MG63 (cell line): ENCODE measurements at regions not wholly inside any gene's neighbourhood (a gene's known extent, or its start where the extent isn't known, plus 50 kb on each side); places are given as distances from the start of the nearest gene placed in this dataset.

Experiments
- DNase-seq: peaks from one replicate; pipeline ENCODE4 v3.0.0-alpha.2; 2020
- H3K27me3 ChIP-seq: fragments of 250-450 bp; sonication (Bioruptor Pico); 2 replicates; pipeline ENCODE4 v1.5.1; 2020; ENCODE audit warnings: mild to moderate bottlenecking, moderate library complexity
- H3K36me3 ChIP-seq: fragments of 250-450 bp; sonication (Bioruptor Pico); 2 replicates; pipeline ENCODE4 v1.5.1; 2020; ENCODE audit warnings: mild to moderate bottlenecking, moderate library complexity
- H3K4me3 ChIP-seq: fragments of 250-450 bp; sonication (Bioruptor Pico); 2 replicates; pipeline ENCODE4 v1.5.1; 2020; ENCODE audit warnings: mild to moderate bottlenecking, moderate library complexity
- H3K9me3 ChIP-seq: fragments of 250-450 bp; sonication (Bioruptor Pico); 2 replicates; pipeline ENCODE4 v1.5.1; 2020; ENCODE audit warnings: mild to moderate bottlenecking, moderate library complexity

- no peaks in the 10 kb centered on the region for H3K36me3 ChIP-seq
- H3K4me3 ChIP-seq, result no peak overlapping the region
- no peak for DNase-seq
- no peaks in the 10 kb centered on the region for H3K27me3 ChIP-seq
- no peaks in the 10 kb centered on the region for H3K9me3 ChIP-seq
Observed at GRCh38 chr2:66920415-66920814, 476.7 kb upstream of the ETAA1 start.

DNA sequence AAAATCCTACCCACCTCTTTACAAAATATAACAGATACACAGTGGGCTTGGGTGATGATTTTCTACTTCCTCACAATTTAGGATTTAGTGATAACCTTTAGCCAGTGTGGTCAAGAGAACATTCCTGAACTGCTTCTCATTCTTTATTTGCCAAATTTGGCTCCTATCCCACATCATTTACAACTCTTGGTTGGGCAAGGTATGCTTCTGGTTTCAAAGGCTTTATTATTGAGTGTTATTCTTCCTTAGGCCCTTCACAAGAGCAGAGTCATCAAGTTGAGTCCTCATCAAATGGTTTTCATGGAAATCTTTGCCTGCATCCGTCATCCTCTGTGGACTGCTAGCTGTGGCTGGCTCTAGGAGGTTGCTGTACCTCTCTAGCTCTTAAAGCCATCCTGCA, 472.0 kb upstream of the ETAA1 start:
- Histone ChIP-seq H3K9me3 (no peaks in the 10 kb centered on the region), H3K27me3 (no peaks in the 10 kb centered on the region), H3K36me3 (no peaks in the 10 kb centered on the region), H3K4me3 (no peak overlapping the region)
- no peak for DNase-seq

GRCh38 chr2:66926594-66927112, 470.5 kb upstream of the ETAA1 start:
- no peak for DNase-seq
- Histone ChIP-seq H3K9me3 (no peaks in the 10 kb centered on the region), H3K27me3 (no peaks in the 10 kb centered on the region), H3K4me3 (no peak overlapping the region), H3K36me3 (no peaks in the 10 kb centered on the region)

DNA sequence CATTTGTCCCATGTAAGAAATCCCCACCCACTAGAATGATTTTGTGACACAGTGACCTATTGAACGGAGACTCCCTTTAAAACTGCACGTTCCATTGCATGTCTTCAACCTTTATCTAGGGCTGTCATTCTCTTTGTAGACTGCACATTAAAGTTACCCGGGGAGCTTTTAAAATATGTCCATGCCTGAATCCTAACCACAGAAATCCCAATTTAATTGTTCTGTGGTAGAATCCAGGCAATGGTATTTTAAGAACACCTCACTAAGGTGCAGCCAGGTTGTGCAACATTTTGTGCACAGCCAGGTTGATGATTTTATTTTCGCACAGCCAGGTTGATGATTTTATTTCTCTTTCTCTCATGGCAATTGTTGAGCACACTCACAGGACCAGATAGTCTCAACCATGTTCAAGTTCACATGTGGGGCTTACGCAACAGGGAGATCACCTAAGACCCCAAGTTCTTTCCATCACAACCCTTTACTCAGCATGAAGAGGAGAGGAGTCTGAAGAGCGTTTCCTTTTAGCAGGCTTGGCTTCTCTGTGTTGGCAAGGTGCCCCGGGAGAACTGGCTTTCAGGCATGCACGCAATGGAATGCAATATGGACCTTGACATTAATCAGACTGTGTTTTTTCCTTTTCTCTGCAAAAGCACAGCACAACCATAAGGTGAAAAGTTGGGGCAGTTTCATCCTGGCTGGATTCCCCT, 467.3 kb upstream of the ETAA1 start:
- Histone ChIP-seq H3K27me3 (no peaks in the 10 kb centered on the region), H3K36me3 (no peaks in the 10 kb centered on the region), H3K4me3 (no peak overlapping the region), H3K9me3 (no peaks in the 10 kb centered on the region)
- peak; percentile 71 for DNase-seq

- no peak overlapping the region for H3K4me3 ChIP-seq
- no peaks in the 10 kb centered on the region for H3K36me3 ChIP-seq
- DNase-seq, result no peak
- H3K27me3 ChIP-seq, result no peaks in the 10 kb centered on the region
- no peaks in the 10 kb centered on the region for H3K9me3 ChIP-seq
Observed at GRCh38 chr2:66930339-66931220, 466.6 kb upstream of the ETAA1 start.

GRCh38 chr2:66938471-66938967, 458.6 kb upstream of the ETAA1 start:
- DNase-seq, result no peak
- no peaks in the 10 kb centered on the region for H3K36me3 ChIP-seq
- no peak overlapping the region for H3K4me3 ChIP-seq
- H3K27me3 ChIP-seq, result no peaks in the 10 kb centered on the region
- H3K9me3 ChIP-seq, result no peaks in the 10 kb centered on the region

DNA sequence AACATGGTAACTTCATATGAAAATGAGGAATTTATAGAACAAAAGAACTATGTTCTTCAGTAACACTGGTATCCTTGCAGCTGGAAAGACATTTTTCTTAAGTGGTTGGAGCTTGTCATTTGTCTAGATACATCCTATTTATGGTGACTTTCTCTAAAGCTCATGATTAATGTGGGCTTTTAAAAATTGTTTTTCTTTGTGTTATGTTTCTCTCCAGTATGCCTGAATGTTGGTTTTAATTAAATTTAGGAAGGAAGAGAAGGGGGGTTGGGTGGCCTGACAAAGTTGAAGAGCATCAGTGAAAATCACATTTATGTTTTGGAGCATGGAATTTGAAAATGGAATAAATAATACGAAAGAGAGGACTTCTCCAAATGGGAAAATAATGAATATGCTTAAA, 457.1 kb upstream of the ETAA1 start:
- DNase-seq, result no peak
- Histone ChIP-seq H3K9me3 (no peaks in the 10 kb centered on the region), H3K36me3 (no peaks in the 10 kb centered on the region)

DNA sequence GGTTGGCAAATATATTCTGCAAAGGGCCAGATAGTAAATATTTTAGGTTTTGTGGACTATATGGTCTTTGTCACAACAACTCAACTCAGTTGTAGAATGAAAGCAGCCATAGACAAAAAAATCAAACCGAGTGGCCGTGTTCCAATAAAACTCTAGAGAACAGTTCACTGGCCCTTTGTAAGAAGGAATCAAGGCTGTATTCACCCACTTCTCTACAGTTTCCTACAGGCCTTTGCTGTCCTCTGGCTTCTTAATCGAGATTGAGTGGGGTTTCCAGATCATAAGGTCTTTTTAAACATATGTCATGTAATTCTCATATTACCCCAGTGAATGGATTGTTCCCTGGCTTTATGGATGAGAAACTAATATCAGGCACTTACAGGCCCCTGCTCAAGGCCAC, 448.9 kb upstream of the ETAA1 start:
- no peak for DNase-seq
- no peak overlapping the region for H3K4me3 ChIP-seq
- H3K27me3 ChIP-seq, result no peaks in the 10 kb centered on the region
- H3K36me3 ChIP-seq, result no peaks in the 10 kb centered on the region
- no peaks in the 10 kb centered on the region for H3K9me3 ChIP-seq

More for the DNA sequence above, 457.1 kb upstream of the ETAA1 start:
- no peaks in the 10 kb centered on the region for H3K27me3 ChIP-seq
- no peak overlapping the region for H3K4me3 ChIP-seq

GRCh38 chr2:66957198-66957597, 439.9 kb upstream of the ETAA1 start:
- no peaks in the 10 kb centered on the region for H3K36me3 ChIP-seq
- no peak overlapping the region for H3K4me3 ChIP-seq
- DNase-seq, result no peak
- no peaks in the 10 kb centered on the region for H3K9me3 ChIP-seq
- H3K27me3 ChIP-seq, result no peaks in the 10 kb centered on the region

DNA sequence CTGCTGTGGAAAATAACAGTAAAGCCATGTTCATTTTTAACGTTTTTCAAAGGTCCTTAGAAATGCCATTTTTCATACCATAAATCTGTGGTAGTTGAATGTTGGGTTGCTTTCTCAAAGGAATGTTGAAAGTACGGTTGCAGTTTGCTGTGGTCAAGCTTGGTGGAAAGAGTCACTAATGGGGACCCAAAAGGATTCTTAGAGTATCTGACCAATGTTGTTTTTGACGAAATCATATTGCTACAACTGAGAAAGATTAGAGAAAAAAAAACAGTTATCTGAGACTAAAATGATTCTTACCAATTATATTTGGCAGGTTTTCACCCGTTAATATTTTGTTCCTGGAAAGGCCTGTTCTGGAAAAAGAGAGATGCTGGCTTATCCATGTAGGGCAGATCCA, 439.5 kb upstream of the ETAA1 start:
- no peak for DNase-seq
- H3K27me3 ChIP-seq, result no peaks in the 10 kb centered on the region
- H3K9me3 ChIP-seq, result no peaks in the 10 kb centered on the region
- no peak overlapping the region for H3K4me3 ChIP-seq
- H3K36me3 ChIP-seq, result no peaks in the 10 kb centered on the region

GRCh38 chr2:66960161-66960560, 437.0 kb upstream of the ETAA1 start:
- H3K27me3 ChIP-seq, result no peaks in the 10 kb centered on the region
- no peaks in the 10 kb centered on the region for H3K36me3 ChIP-seq
- DNase-seq, result no peak
- no peaks in the 10 kb centered on the region for H3K9me3 ChIP-seq
- no peak overlapping the region for H3K4me3 ChIP-seq

GRCh38 chr2:66962716-66963115, 434.4 kb upstream of the ETAA1 start:
- Histone ChIP-seq H3K36me3 (no peaks in the 10 kb centered on the region), H3K9me3 (no peaks in the 10 kb centered on the region), H3K27me3 (no peaks in the 10 kb centered on the region), H3K4me3 (no peak overlapping the region)
- DNase-seq, result peak; percentile 30

DNA sequence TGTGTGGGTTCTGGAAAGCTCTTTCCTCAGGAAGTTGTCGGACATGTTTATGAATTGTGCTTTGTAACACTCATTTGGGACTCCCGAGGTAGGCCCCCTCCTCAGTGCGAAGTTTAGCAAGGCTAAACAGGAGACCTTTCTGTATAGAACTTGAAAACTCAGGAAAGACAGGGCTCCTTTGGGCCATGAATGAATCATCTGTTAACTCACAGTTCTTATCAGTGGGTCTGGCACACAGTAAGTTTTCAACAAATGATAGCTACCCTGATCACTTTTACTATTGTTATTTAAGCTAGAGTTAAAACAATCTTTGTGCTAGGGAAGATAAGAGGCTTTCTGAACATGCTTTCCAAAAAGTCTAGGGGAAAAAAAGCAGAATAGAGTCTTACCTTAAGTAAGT, 430.5 kb upstream of the ETAA1 start:
- no peak for DNase-seq
- no peaks in the 10 kb centered on the region for H3K27me3 ChIP-seq
- H3K36me3 ChIP-seq, result no peaks in the 10 kb centered on the region
- no peaks in the 10 kb centered on the region for H3K9me3 ChIP-seq
- no peak overlapping the region for H3K4me3 ChIP-seq

DNA sequence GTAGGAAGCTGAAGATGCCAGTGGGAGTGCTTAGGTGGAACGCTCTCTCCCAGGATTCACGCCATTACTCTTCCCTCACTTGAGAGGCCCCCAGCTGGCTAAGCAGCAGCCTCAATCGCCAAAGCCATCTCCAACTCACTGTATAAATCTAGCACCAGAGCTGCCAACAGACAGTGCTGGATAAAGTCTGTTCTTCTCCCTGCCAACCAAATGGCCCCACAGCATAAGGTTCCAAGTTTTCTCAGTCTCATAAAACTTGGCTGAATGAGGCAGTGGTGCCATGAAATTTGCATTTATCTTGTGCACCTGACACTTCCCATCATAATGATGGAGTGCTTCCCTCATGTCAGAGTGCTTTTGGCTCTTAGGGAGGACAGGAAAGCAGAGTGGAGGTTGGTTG, 428.2 kb upstream of the ETAA1 start:
- Histone ChIP-seq H3K27me3 (no peaks in the 10 kb centered on the region), H3K9me3 (no peaks in the 10 kb centered on the region), H3K4me3 (no peak overlapping the region), H3K36me3 (no peaks in the 10 kb centered on the region)
- no peak for DNase-seq

- no peak for DNase-seq
- H3K27me3 ChIP-seq, result no peaks in the 10 kb centered on the region
- no peak overlapping the region for H3K4me3 ChIP-seq
- H3K9me3 ChIP-seq, result no peaks in the 10 kb centered on the region
- H3K36me3 ChIP-seq, result no peaks in the 10 kb centered on the region
Observed at GRCh38 chr2:66981074-66981473, 416.1 kb upstream of the ETAA1 start.

DNA sequence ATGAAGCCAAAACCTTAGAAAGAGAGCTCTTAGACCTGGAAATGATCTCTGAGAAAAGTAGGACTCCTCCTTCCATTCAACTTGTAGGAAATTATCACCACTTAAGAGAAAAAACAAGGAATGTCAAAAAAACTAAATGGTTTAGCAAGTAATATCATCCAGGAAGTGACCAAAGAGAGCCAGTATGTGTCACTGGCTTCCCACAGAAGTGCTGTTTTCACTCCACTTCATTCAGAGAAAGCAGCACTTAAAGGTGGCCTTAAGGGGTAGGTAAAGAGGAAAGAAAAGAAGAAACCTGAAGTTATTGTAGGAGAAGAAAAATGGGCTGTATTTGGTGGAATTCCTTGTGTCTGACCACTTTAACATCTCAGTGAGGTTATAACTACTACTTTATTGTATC, 414.4 kb upstream of the ETAA1 start:
- Histone ChIP-seq H3K9me3 (no peaks in the 10 kb centered on the region), H3K36me3 (no peaks in the 10 kb centered on the region), H3K4me3 (no peak overlapping the region), H3K27me3 (no peaks in the 10 kb centered on the region)
- no peak for DNase-seq

GRCh38 chr2:66984864-66985263, 412.3 kb upstream of the ETAA1 start:
- DNase-seq, result no peak
- Histone ChIP-seq H3K36me3 (no peaks in the 10 kb centered on the region), H3K27me3 (no peaks in the 10 kb centered on the region), H3K9me3 (no peaks in the 10 kb centered on the region), H3K4me3 (no peak overlapping the region)

GRCh38 chr2:66985906-66986305, 411.2 kb upstream of the ETAA1 start:
- H3K27me3 ChIP-seq, result no peaks in the 10 kb centered on the region
- DNase-seq, result no peak
- no peak overlapping the region for H3K4me3 ChIP-seq
- H3K36me3 ChIP-seq, result no peaks in the 10 kb centered on the region
- H3K9me3 ChIP-seq, result no peaks in the 10 kb centered on the region
